AML-193 (cell line): ENCODE measurements at regions not wholly inside any gene's neighbourhood (a gene's known extent, or its start where the extent isn't known, plus 50 kb on each side); places are given as distances from the start of the nearest gene placed in this dataset.
"Not testable (repeated sequence)": the region's sequence is repeated elsewhere in the genome, so short reads cannot be mapped to it uniquely, and the experiment has no call there.

Experiments used
- DNase-seq, 2 experiments: peaks; one replicate each; lab custom pipeline; 2025; lab: John Stamatoyannopoulos, UW

GRCh38 chr6:90674077-90674476, 87.2 kb upstream of the MAP3K7 start:
- not testable (repeated sequence) for DNase-seq

GRCh38 chr6:90669846-90670245, 83.0 kb upstream of the MAP3K7 start:
- DNase-seq, result no peak

GRCh38 chr6:90669420-90669819, 82.5 kb upstream of the MAP3K7 start:
- DNase-seq, result no peak

DNA sequence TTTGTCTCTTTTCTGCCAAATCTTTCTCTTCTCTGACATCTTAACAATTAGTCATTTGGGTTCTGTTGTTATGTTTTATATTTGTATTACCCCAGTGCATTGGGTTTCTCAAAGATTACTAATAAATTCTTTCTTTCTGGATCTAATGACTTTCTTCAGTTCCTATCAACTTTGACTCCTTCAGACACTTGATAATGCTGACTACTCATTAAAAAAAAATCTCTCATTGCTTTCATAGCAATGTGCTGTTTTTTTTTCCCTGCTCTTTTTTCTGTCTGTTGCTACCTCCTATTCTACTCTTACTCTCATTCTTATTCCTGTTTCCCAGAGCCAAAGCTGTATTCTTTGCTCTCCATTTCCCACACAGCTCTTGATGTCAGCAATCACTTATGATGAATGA, 81.3 kb upstream of the MAP3K7 start:
- no peak for DNase-seq

DNA sequence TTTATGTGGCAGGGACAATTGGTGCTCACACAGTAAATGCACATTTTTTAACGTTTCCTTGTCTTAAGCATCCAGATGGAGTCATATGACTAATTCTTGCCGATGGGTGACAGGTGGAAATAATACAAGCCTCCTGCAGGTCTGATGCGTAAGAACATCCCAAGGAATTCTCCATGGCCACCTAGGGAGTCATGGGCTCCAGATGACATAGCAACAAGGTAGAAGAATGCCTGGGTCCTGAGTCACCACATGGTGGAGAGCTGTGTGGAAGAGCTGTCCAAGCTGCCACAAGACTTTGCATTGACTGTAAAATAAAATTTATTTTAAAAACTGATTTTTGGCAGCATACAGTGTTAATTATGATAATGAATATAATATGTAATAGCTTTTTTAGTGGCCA, 77.0 kb upstream of the MAP3K7 start:
- no peak for DNase-seq

- no peak for DNase-seq
Observed at GRCh38 chr6:90663106-90663505, 76.2 kb upstream of the MAP3K7 start.

GRCh38 chr6:90660931-90661330, 74.1 kb upstream of the MAP3K7 start:
- no peak for DNase-seq

GRCh38 chr6:90658497-90658896, 71.6 kb upstream of the MAP3K7 start:
- DNase-seq, result no peak

GRCh38 chr6:90656325-90656724, 69.5 kb upstream of the MAP3K7 start:
- DNase-seq, result no peak

- no peak for DNase-seq
Observed at GRCh38 chr6:90654806-90655205, 67.9 kb upstream of the MAP3K7 start.

- DNase-seq, result no peak
Observed at GRCh38 chr6:90654166-90654565, 67.3 kb upstream of the MAP3K7 start.

DNA sequence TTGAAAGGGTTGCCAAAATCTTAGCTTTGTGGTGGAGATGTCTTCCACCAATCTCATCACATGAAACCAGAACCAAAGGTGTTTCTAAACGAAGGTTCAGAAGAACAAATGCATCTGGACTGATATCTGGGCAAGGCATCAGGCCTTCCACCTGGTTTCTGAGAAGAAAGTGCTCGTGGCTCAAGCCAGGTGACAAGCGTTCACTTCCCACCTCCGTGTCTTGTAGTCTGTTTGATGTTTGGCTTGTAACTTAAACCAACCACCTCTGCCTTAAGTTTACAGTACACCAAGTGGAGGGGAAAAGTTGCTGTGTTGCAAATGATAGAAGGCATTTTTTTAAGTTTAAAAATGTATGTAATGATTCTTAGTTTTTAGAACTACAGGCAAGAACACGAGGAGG, 66.9 kb upstream of the MAP3K7 start:
- no peak for DNase-seq

DNA sequence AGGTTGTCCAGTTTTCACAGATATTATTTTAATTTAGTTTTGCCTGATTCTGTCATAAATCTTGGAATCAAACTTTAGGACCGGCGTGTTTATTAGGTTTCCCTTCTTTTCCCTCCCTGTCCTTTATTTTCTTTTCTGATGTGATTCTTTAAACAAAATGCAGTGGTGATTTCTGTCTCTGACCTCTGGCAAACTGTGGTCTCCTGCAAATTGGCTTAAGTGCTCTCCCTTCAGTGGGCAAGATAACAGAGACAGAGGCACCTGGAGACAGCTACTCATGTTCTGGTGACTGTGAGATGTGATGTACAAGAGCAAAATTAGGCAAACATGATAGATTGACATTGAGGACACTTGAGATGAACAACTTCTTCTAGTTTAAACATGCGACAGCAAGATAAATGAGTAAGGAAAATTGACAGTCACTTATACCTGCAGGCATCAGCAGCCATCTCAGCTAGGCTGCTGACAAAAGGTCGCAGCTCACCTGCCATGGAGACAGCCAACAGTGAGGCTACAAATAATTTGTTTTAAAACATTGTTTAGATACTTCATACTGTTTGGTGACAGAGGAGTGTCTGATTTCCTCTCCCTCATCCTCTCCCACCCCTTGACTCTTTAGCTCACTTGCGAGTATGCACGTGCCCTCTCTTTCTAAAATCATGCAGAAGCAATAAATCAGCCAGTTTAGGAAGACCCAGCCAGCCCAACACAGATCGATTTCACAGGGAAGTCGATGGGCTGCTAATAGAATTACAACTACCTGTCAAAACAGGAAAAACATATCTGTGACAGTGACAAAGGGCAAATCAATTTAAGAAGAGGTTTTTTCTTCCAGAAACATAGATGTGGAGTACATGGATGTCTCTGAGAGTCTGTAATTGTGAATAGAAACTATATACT, 63.4 kb upstream of the MAP3K7 start:
- no peak for DNase-seq

DNA sequence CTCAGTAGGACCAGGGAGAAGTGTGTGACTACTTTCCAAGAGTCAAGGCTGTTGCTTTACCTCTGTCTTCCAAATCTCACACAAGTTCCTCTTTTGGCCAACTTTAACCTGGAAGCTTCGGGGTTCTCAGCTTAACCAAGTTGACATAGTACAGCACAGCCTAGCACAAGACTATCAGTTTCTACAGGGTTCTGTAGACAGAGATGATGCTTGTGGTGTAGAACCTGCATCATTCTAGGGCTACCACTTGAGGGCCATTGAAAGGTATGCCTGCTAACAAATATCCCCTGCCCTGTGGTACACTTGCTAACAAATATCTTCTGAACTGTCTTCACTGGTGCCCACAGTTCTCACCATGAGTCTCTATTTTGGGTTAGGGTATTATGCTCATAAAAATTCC, 62.0 kb upstream of the MAP3K7 start:
- no peak for DNase-seq

- no peak for DNase-seq
Observed at GRCh38 chr6:90646940-90647339, 60.1 kb upstream of the MAP3K7 start.

GRCh38 chr6:90645634-90646033, 58.8 kb upstream of the MAP3K7 start:
- DNase-seq, result no peak

DNA sequence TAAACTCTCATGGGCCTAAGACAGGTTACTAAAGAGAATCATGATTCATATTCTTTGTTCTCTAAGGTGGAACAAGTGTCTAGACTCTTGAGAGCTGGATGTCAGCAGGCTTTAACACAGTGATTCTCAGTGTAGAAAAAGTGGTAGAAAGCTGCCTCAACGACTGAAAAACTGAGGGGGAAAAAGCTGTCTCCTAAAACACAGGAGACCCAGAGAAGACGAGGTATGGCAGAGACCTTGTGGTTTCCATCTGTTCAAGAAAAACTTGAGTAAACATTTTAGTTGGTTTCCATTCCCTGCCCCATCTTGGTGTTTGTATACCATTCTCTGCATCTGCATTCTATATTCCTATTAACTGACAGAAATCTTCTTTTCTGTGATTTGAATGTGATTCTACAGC, 57.6 kb upstream of the MAP3K7 start:
- DNase-seq, result no peak

- no peak for DNase-seq
Observed at GRCh38 chr6:90643381-90643780, 56.5 kb upstream of the MAP3K7 start.

DNA sequence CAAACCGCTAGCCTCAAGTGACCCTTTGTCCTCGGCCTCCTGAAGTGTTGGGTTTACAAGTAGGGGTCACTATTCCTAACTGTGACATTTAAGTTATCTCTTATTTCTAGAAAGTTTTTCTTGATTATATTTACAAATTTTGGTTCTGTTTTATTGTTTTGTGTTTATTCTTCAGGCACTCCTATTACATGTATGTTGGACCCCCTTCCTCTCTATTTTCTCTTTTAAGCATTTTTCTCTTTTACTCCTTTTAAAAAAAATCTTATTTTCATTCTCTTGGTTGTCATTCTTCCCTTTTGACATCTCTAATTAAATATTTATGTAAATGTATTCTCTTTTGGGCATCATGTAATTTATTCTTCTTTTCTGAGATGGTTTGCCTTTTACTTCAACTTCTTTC, 50.4 kb upstream of the MAP3K7 start:
- DNase-seq, result no peak
